ENCODE measurements at regions not wholly inside any gene's neighbourhood (a gene's known extent, or its start where the extent isn't known, plus 50 kb on each side); places are given as distances from the start of the nearest gene placed in this dataset.

- BruUV-seq (replicated peaks): no TSS peak
- peaks cover 16% of the 10 kb centered on the region for H3K4me1 Mint-ChIP-seq (ENCODE audit: low read depth, unreplicated experiment)
- no peaks in the 10 kb centered on the region for H3K9me3 Mint-ChIP-seq (ENCODE audit: low read depth, unreplicated experiment)
- intact Hi-C loops (cut with micrococcal nuclease; ENCODE audit: unreplicated experiment): no loop called here
- CTCF ChIA-PET: interaction anchor here (0.7 to 1.5 kb wide), 5 partner anchors 9 to 723 kb away, joined by 3 to 6 read pairs (median 4); no protein-coding TSS in a partner anchor
- no peak for TF ChIP-seq CTCF (IDR thresholded peaks at IDR 0.05; ENCODE audit: unreplicated experiment)
- no peak overlapping the region for H3K27ac Mint-ChIP-seq (ENCODE audit: unreplicated experiment)
- H3K27me3 Mint-ChIP-seq (ENCODE audit: unreplicated experiment): no peaks in the 10 kb centered on the region
- no peaks in the 10 kb centered on the region for H3K36me3 Mint-ChIP-seq (ENCODE audit: insufficient read depth, unreplicated experiment)
- DNase-seq: no peak
- H3K4me3 Mint-ChIP-seq (ENCODE audit: low read depth, unreplicated experiment): no peak overlapping the region
Measured at GRCh38 chrX:39928704-39929378, 168.9 kb downstream of the BCOR start.

DNA sequence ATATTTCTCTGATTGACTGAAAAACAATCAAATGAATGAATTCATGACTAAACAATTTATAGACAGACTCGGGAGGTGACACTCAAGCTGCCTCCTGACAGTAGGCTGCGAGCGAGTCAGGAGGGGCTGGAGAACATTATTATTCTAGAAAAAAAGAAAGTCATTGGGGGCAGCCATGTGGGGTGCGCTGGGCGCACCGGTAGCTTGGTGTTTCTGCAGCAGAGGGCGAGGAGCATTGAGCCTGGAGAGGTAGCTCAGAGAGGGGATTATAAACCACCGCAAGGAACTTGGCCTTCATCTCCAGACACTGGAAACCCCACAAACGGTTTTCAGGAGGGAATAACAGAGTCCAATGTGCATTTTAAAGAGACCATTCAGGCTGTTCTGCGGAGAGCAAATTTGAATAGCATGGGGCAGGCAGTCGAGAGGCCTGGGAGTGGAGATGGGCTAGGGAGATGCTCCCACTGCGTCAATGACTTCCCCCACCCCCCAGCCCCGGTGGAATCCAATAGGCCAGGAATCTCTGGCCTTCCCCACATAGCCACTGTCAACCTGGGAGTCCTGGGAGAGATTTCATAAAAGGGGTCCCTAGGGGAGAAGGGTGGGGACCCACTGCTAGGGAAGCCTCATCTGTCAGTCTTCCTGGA is 168.3 kb downstream of the BCOR start:
- no TSS peak for BruUV-seq (replicated peaks)
- DNase-seq: no peak
- Mint-ChIP-seq H3K9me3 (ENCODE audit: low read depth, unreplicated experiment) (no peaks in the 10 kb centered on the region), H3K27ac (ENCODE audit: unreplicated experiment) (no peak overlapping the region), H3K36me3 (ENCODE audit: insufficient read depth, unreplicated experiment) (no peaks in the 10 kb centered on the region), H3K27me3 (ENCODE audit: unreplicated experiment) (no peaks in the 10 kb centered on the region), H3K4me3 (ENCODE audit: low read depth, unreplicated experiment) (no peak overlapping the region), H3K4me1 (ENCODE audit: low read depth, unreplicated experiment) (peaks cover 16% of the 10 kb centered on the region)
- CTCF ChIA-PET: interaction anchor here (0.7 to 1.5 kb wide), 4 partner anchors 10 to 722 kb away, joined by 3 to 6 read pairs (median 4); no protein-coding TSS in a partner anchor
- TF ChIP-seq CTCF (IDR thresholded peaks at IDR 0.05; ENCODE audit: unreplicated experiment): no peak
- intact Hi-C loops (cut with micrococcal nuclease; ENCODE audit: unreplicated experiment): no loop called here

DNA sequence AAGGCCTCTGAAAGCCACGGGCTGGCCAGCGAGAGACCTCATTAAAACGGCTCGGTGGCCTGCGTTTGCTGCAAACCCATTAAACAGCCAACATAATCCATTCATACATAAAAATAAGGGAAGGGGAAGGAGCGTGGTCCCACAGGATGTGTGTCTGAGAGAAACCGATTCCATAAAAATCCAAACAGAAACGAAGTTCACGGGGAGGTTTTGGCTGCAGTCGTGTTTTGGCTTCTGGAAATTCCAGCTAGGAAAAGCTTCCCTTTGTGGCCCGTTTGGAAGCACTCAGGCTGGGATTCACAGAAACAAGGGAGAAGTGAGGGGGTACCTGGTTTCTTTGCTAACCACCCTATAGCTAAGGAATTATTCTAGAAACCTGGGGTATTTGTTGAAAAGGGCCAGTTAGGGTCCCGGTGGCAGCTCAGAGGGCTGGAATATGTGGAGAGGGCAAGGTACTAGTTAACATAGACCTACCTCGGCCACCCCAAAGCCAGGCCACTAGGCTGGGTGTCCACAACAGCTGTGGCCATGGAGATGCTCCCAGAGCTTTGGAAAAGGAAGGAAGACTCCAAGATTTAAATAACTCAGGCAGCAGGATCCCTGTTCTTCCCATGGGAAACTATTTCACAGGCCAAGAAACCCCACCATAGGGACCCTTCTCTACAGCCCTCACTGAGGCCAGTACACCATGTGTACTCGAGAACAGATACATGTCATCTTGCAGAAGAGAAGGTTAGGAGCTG is 166.8 kb downstream of the BCOR start:
- H3K4me1 Mint-ChIP-seq (ENCODE audit: low read depth, unreplicated experiment): peaks cover 16% of the 10 kb centered on the region
- CTCF ChIA-PET: interaction anchor here (0.7 kb wide), 1 partner anchor 201 kb away, joined by 3 read pairs; no protein-coding TSS in a partner anchor
- no peak overlapping the region for H3K27ac Mint-ChIP-seq (ENCODE audit: unreplicated experiment)
- no peak overlapping the region for H3K4me3 Mint-ChIP-seq (ENCODE audit: low read depth, unreplicated experiment)
- intact Hi-C loops (cut with micrococcal nuclease; ENCODE audit: unreplicated experiment): no loop called here
- no TSS peak for BruUV-seq (replicated peaks)
- H3K36me3 Mint-ChIP-seq (ENCODE audit: insufficient read depth, unreplicated experiment): no peaks in the 10 kb centered on the region
- no peaks in the 10 kb centered on the region for H3K27me3 Mint-ChIP-seq (ENCODE audit: unreplicated experiment)
- no peak for DNase-seq
- TF ChIP-seq CTCF (IDR thresholded peaks at IDR 0.05; ENCODE audit: unreplicated experiment): no peak
- H3K9me3 Mint-ChIP-seq (ENCODE audit: low read depth, unreplicated experiment): no peaks in the 10 kb centered on the region

GRCh38 chrX:39931529-39932282 is 166.1 kb downstream of the BCOR start:
- no peak for TF ChIP-seq CTCF (IDR thresholded peaks at IDR 0.05; ENCODE audit: unreplicated experiment)
- no TSS peak for BruUV-seq (replicated peaks)
- CTCF ChIA-PET: interaction anchor here (0.7 kb wide), 1 partner anchor 202 kb away, joined by 3 read pairs; no protein-coding TSS in a partner anchor
- DNase-seq: no peak
- intact Hi-C loops (cut with micrococcal nuclease; ENCODE audit: unreplicated experiment): no loop called here
- Mint-ChIP-seq H3K27ac (ENCODE audit: unreplicated experiment) (no peak overlapping the region), H3K9me3 (ENCODE audit: low read depth, unreplicated experiment) (no peaks in the 10 kb centered on the region), H3K4me1 (ENCODE audit: low read depth, unreplicated experiment) (peaks cover 16% of the 10 kb centered on the region), H3K4me3 (ENCODE audit: low read depth, unreplicated experiment) (no peak overlapping the region), H3K36me3 (ENCODE audit: insufficient read depth, unreplicated experiment) (no peaks in the 10 kb centered on the region), H3K27me3 (ENCODE audit: unreplicated experiment) (no peaks in the 10 kb centered on the region)

All from Calu3 (cell line).